ENCODE measurements at regions not wholly inside any gene's neighbourhood (a gene's known extent, or its start where the extent isn't known, plus 50 kb on each side); places are given as distances from the start of the nearest gene placed in this dataset.

DNA sequence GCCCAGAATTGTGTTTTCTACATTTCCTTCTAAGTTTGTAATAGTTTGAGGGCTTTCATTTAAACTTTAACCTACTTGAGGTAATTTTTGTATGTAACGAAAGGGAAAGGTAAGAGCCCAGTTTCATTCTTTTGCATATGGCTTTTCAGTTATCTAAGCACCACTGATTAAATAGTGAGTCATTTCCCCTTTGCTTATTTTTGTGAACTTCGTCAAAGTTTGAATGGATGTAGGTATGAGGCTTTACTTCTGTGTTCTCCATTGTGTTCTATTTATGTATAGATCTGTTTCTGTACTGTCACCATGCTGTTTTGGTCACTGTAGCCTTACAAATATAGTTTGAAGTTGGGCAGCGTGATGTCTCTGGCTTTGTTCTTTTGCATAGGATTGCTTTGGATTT lies 944.8 kb upstream of the CNTNAP5 start:
- no peak overlapping the region for H3K27ac ChIP-seq (ENCODE audit: low read depth in 1 of 2, low read length in 1 of 2)
- no peak for DNase-seq (ENCODE audit: low read depth in 6 of 9, low spot score in 9 of 9)
- no peaks in the 10 kb centered on the region for H3K4me1 ChIP-seq (ENCODE audit: control insufficient read depth in 2 of 2, insufficient read depth in 2 of 2, low read length in 2 of 2)
- no peaks in the 10 kb centered on the region for H3K36me3 ChIP-seq (ENCODE audit: control insufficient read depth in 2 of 2, insufficient read depth in 2 of 2, low read length in 1 of 2)
- no peak overlapping the region for H3K4me3 ChIP-seq (ENCODE audit: low read length in 2 of 2)
- no peaks in the 10 kb centered on the region for H3K9me3 ChIP-seq (ENCODE audit: control insufficient read depth in 2 of 2, insufficient read depth in 1 of 2, low read length in 1 of 2)
- 72% methylated on average over 3 of the region's 3 CpGs for WGBS
- H3K27me3 ChIP-seq (ENCODE audit: control insufficient read depth in 2 of 2, insufficient read depth in 1 of 2, low read length in 1 of 2) = no peaks in the 10 kb centered on the region

DNA sequence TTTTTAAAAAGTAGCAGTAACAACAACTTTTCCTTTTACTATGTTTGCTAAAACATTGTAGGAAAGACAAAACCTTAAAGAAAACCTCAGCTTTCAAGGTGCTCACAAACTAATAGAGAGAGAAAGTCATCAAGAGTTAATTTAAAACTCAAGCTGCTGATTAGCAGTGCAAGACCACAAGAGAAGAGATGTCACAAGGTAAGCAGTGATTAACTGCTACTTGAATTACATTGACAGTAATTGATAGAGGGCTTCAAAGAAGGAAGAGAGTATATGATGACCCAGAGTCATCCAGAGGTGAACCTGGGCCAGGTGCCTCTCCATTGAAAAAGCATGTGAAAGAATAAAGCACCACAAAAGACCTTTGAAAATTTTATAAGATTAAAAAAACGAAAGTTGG lies 939.6 kb upstream of the CNTNAP5 start:
- no peaks in the 10 kb centered on the region for H3K9me3 ChIP-seq (ENCODE audit: control insufficient read depth in 2 of 2, insufficient read depth in 1 of 2, low read length in 1 of 2)
- H3K27ac ChIP-seq (ENCODE audit: low read depth in 1 of 2, low read length in 1 of 2) = no peak overlapping the region
- no peaks in the 10 kb centered on the region for H3K27me3 ChIP-seq (ENCODE audit: control insufficient read depth in 2 of 2, insufficient read depth in 1 of 2, low read length in 1 of 2)
- no peak overlapping the region for H3K4me3 ChIP-seq (ENCODE audit: low read length in 2 of 2)
- WGBS = 63% methylated on average over 1 of the region's 1 CpG
- DNase-seq (ENCODE audit: low read depth in 6 of 9, low spot score in 9 of 9) = no peak
- no peaks in the 10 kb centered on the region for H3K4me1 ChIP-seq (ENCODE audit: control insufficient read depth in 2 of 2, insufficient read depth in 2 of 2, low read length in 2 of 2)
- no peaks in the 10 kb centered on the region for H3K36me3 ChIP-seq (ENCODE audit: control insufficient read depth in 2 of 2, insufficient read depth in 2 of 2, low read length in 1 of 2)

DNA sequence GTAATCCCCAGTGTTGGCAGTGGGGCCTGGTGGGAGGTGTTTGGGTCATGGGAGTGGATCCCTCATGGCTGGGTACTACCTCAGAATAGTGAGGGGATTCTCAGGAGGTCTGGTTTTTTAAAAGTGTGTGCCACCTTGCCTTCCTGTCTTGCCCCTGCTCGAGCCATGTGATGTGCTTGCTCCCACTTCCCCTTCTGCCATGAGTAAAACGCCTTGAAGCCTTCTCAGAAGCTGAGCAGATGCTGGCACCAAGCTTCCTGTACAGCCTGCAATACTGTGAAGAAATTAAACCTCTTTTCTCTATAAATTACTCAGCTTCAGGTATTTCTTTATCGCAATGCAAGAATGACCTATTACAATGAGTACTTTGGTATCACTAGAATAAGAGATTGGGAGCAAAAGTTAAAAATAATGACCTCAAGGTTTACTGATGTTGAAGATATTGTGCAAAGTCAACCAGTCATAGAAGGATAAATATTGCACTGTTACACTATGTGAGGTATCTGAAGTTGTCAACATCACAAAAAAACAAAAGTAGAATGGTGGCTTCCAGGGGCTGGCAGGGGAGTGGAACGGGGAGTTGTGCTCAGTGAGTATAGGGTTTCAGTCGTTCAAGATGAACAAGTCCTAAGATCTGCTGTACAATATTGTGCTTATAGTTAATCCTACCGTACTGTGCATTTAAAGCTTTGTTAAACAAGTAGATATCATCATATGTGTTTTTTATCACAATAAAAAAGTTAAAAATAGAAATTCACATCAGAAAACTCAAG lies 938.3 kb upstream of the CNTNAP5 start:
- 41% methylated on average over 6 of the region's 6 CpGs for WGBS
- H3K36me3 ChIP-seq (ENCODE audit: control insufficient read depth in 2 of 2, insufficient read depth in 2 of 2, low read length in 1 of 2) = no peaks in the 10 kb centered on the region
- no peaks in the 10 kb centered on the region for H3K4me1 ChIP-seq (ENCODE audit: control insufficient read depth in 2 of 2, insufficient read depth in 2 of 2, low read length in 2 of 2)
- H3K27ac ChIP-seq (ENCODE audit: low read depth in 1 of 2, low read length in 1 of 2) = no peak overlapping the region
- no peak for DNase-seq (ENCODE audit: low read depth in 6 of 9, low spot score in 9 of 9)
- H3K9me3 ChIP-seq (ENCODE audit: control insufficient read depth in 2 of 2, insufficient read depth in 1 of 2, low read length in 1 of 2) = no peaks in the 10 kb centered on the region
- no peak overlapping the region for H3K4me3 ChIP-seq (ENCODE audit: low read length in 2 of 2)
- H3K27me3 ChIP-seq (ENCODE audit: control insufficient read depth in 2 of 2, insufficient read depth in 1 of 2, low read length in 1 of 2) = no peaks in the 10 kb centered on the region

DNA sequence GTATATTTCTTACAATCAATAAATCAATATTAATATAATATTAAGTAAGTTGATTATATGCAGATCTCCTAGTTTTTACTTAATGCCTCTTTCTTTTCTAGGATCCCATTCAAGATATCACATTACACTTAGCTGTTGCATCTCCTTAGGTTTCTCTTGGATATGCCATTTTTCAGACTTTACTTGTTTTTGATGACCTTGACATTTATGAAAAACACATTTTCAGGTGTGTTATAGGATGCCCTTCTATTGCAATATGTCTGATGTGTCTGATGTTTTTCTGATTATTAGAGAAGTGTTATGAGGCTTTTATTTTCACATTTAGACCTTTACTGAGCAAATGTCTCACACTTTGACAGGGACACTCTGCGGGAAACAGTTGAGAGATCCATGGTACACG lies 933.6 kb upstream of the CNTNAP5 start:
- 97% methylated on average over 2 of the region's 2 CpGs for WGBS

DNA sequence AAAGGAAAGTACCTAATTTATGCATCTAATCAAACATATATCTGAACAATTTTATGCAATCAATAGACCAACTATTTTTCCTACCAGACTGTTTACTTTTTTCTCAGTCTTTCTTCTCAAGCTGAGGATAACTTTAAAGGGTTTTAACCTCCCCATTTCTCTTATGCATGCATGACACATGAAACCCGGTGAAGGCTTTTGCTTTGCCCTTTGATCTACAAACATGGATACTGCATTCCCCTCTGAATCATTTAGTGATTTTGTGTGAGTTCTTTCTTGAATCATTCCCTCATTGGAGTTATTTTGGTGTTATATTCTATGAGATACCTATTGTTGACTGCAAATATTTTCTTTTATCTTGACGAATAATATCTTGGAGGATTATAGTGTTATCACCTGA lies 931.9 kb upstream of the CNTNAP5 start:
- Histone ChIP-seq H3K9me3 (ENCODE audit: control insufficient read depth in 2 of 2, insufficient read depth in 1 of 2, low read length in 1 of 2) (no peaks in the 10 kb centered on the region), H3K27ac (ENCODE audit: low read depth in 1 of 2, low read length in 1 of 2) (no peak overlapping the region), H3K4me1 (ENCODE audit: control insufficient read depth in 2 of 2, insufficient read depth in 2 of 2, low read length in 2 of 2) (no peaks in the 10 kb centered on the region), H3K4me3 (ENCODE audit: low read length in 2 of 2) (no peak overlapping the region), H3K27me3 (ENCODE audit: control insufficient read depth in 2 of 2, insufficient read depth in 1 of 2, low read length in 1 of 2) (no peaks in the 10 kb centered on the region), H3K36me3 (ENCODE audit: control insufficient read depth in 2 of 2, insufficient read depth in 2 of 2, low read length in 1 of 2) (no peaks in the 10 kb centered on the region)
- no peak for DNase-seq (ENCODE audit: low read depth in 6 of 9, low spot score in 9 of 9)
- 97% methylated on average over 2 of the region's 2 CpGs for WGBS

More for the DNA sequence above, 933.6 kb upstream of the CNTNAP5 start:
- H3K4me3 ChIP-seq (ENCODE audit: low read length in 2 of 2) = no peak overlapping the region
- H3K27me3 ChIP-seq (ENCODE audit: control insufficient read depth in 2 of 2, insufficient read depth in 1 of 2, low read length in 1 of 2) = no peaks in the 10 kb centered on the region
- no peak for DNase-seq (ENCODE audit: low read depth in 6 of 9, low spot score in 9 of 9)
- no peaks in the 10 kb centered on the region for H3K4me1 ChIP-seq (ENCODE audit: control insufficient read depth in 2 of 2, insufficient read depth in 2 of 2, low read length in 2 of 2)
- H3K36me3 ChIP-seq (ENCODE audit: control insufficient read depth in 2 of 2, insufficient read depth in 2 of 2, low read length in 1 of 2) = no peaks in the 10 kb centered on the region
- H3K9me3 ChIP-seq (ENCODE audit: control insufficient read depth in 2 of 2, insufficient read depth in 1 of 2, low read length in 1 of 2) = no peaks in the 10 kb centered on the region
- no peak overlapping the region for H3K27ac ChIP-seq (ENCODE audit: low read depth in 1 of 2, low read length in 1 of 2)

DNA sequence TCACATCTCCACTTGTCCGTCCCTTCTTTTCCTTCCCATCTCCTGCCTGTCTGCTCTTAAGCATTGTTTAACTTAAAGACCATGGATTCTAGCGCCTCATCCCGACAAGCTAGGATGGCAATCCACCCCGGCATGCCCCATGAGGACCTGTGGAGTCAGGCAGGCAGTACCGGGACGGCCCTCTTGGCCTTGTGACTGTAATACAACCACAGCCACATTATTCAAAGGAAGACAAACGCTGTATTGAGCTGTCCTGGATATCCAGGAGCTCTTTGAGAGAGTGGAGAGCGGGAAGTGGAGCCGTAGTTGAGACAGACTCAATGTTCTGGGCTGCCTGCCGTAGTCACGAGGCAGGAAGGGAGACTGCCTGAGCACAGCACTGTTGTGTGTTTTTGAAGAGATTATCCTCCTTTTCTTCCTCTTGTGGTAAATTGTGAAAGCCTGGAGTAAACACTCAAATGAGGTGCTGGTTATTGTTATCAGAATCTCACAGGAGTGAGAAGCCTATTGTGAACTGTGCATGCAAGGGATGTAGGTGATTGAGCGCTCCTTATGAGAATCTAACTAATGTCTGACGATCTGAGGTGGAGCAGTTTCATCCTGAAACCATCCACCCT lies 929.8 kb upstream of the CNTNAP5 start:
- Histone ChIP-seq H3K9me3 (ENCODE audit: control insufficient read depth in 2 of 2, insufficient read depth in 1 of 2, low read length in 1 of 2) (no peaks in the 10 kb centered on the region), H3K4me3 (ENCODE audit: low read length in 2 of 2) (no peak overlapping the region), H3K27me3 (ENCODE audit: control insufficient read depth in 2 of 2, insufficient read depth in 1 of 2, low read length in 1 of 2) (no peaks in the 10 kb centered on the region), H3K36me3 (ENCODE audit: control insufficient read depth in 2 of 2, insufficient read depth in 2 of 2, low read length in 1 of 2) (no peaks in the 10 kb centered on the region), H3K4me1 (ENCODE audit: control insufficient read depth in 2 of 2, insufficient read depth in 2 of 2, low read length in 2 of 2) (no peaks in the 10 kb centered on the region), H3K27ac (ENCODE audit: low read depth in 1 of 2, low read length in 1 of 2) (no peak overlapping the region)
- DNase-seq (ENCODE audit: low read depth in 6 of 9, low spot score in 9 of 9) = no peak
- WGBS = 89% methylated on average over 13 of the region's 13 CpGs

DNA sequence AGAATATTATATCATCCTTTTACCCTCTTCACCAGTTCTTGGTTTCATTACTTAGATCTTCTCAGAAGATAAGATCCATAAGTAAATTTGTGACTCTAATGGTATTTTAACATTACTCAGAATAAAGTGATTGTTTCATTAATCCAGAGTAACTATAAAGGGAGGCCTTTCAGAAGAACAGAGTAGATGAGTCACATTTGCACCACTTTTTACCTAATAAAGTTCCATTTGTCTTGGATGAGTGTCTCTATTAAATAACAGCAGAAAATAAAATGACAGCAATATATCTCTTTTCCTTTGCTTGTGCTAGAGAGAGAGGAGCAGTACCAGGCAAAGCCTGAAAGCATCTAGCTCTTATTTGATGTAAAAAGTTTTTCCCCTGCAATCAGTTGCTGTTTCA lies 926.5 kb upstream of the CNTNAP5 start:
- Histone ChIP-seq H3K27me3 (ENCODE audit: control insufficient read depth in 2 of 2, insufficient read depth in 1 of 2, low read length in 1 of 2) (no peaks in the 10 kb centered on the region), H3K4me3 (ENCODE audit: low read length in 2 of 2) (no peak overlapping the region), H3K27ac (ENCODE audit: low read depth in 1 of 2, low read length in 1 of 2) (no peak overlapping the region), H3K4me1 (ENCODE audit: control insufficient read depth in 2 of 2, insufficient read depth in 2 of 2, low read length in 2 of 2) (no peaks in the 10 kb centered on the region), H3K36me3 (ENCODE audit: control insufficient read depth in 2 of 2, insufficient read depth in 2 of 2, low read length in 1 of 2) (no peaks in the 10 kb centered on the region), H3K9me3 (ENCODE audit: control insufficient read depth in 2 of 2, insufficient read depth in 1 of 2, low read length in 1 of 2) (no peaks in the 10 kb centered on the region)
- no peak for DNase-seq (ENCODE audit: low read depth in 6 of 9, low spot score in 9 of 9)

DNA sequence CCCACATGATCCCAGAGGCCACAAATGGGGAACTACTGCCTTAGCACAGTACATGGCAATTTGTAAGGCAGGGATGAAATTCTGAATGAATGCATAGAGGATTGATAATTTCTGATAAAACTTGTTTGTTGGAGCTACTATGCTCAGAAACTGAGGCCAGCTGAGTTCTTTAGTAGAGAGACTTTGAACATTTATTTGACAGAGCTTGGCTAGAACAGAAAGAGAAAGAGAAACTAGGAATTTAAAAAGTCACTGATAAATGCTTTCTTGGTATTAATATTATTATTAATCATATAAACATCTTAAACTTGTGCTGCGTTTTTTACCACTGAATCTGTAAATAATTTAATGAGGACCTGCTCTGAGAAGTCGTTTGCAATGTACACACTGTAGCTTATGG lies 923.7 kb upstream of the CNTNAP5 start:
- no peak overlapping the region for H3K27ac ChIP-seq (ENCODE audit: low read depth in 1 of 2, low read length in 1 of 2)
- 83% methylated on average over 2 of the region's 2 CpGs for WGBS
- H3K4me3 ChIP-seq (ENCODE audit: low read length in 2 of 2) = no peak overlapping the region
- no peaks in the 10 kb centered on the region for H3K36me3 ChIP-seq (ENCODE audit: control insufficient read depth in 2 of 2, insufficient read depth in 2 of 2, low read length in 1 of 2)
- H3K9me3 ChIP-seq (ENCODE audit: control insufficient read depth in 2 of 2, insufficient read depth in 1 of 2, low read length in 1 of 2) = no peaks in the 10 kb centered on the region
- H3K4me1 ChIP-seq (ENCODE audit: control insufficient read depth in 2 of 2, insufficient read depth in 2 of 2, low read length in 2 of 2) = no peaks in the 10 kb centered on the region
- no peak for DNase-seq (ENCODE audit: low read depth in 6 of 9, low spot score in 9 of 9)
- H3K27me3 ChIP-seq (ENCODE audit: control insufficient read depth in 2 of 2, insufficient read depth in 1 of 2, low read length in 1 of 2) = no peaks in the 10 kb centered on the region

DNA sequence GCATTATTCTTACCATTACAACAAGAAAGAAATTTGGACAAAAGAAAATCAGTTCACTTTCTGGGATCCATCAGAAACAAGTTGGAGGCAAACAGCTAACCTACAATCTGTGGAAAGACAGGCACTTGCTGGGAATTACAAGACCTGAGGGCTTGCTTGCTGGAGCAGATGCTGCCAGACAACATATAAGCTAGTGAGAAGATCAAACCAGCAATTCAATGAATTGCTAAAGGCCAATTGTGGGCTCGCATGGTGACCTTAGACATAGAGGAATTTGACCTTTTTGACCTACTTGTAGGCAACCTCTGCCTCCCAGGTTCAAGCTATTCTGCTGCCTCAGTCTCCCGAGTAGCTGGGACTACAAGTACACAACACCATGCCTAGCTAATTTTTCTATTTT lies 921.2 kb upstream of the CNTNAP5 start:
- Histone ChIP-seq H3K4me3 (ENCODE audit: low read length in 2 of 2) (no peak overlapping the region), H3K4me1 (ENCODE audit: control insufficient read depth in 2 of 2, insufficient read depth in 2 of 2, low read length in 2 of 2) (no peaks in the 10 kb centered on the region), H3K36me3 (ENCODE audit: control insufficient read depth in 2 of 2, insufficient read depth in 2 of 2, low read length in 1 of 2) (no peaks in the 10 kb centered on the region), H3K9me3 (ENCODE audit: control insufficient read depth in 2 of 2, insufficient read depth in 1 of 2, low read length in 1 of 2) (no peaks in the 10 kb centered on the region), H3K27me3 (ENCODE audit: control insufficient read depth in 2 of 2, insufficient read depth in 1 of 2, low read length in 1 of 2) (no peaks in the 10 kb centered on the region), H3K27ac (ENCODE audit: low read depth in 1 of 2, low read length in 1 of 2) (no peak overlapping the region)
- WGBS = 92% methylated on average over 2 of the region's 2 CpGs
- no peak for DNase-seq (ENCODE audit: low read depth in 6 of 9, low spot score in 9 of 9)
